ENCODE measurements at regions not wholly inside any gene's neighbourhood (a gene's known extent, or its start where the extent isn't known, plus 50 kb on each side); places are given as distances from the start of the nearest gene placed in this dataset.

- peak; percentile 1 for DNase-seq (ENCODE audit: low read depth)
Observed at GRCh38 chr17:71334048-71334751, 786.6 kb upstream of the SOX9 start.

GRCh38 chr17:71335212-71335611 is 785.6 kb upstream of the SOX9 start:
- no peak for DNase-seq (ENCODE audit: low read depth)

GRCh38 chr17:71337938-71338337 is 782.9 kb upstream of the SOX9 start:
- DNase-seq (ENCODE audit: low read depth) = no peak

- DNase-seq (ENCODE audit: low read depth) = peak; percentile 26
Observed at GRCh38 chr17:71338396-71338795, 782.4 kb upstream of the SOX9 start.

- DNase-seq (ENCODE audit: low read depth) = no peak
Observed at GRCh38 chr17:71339206-71339605, 781.6 kb upstream of the SOX9 start.

- DNase-seq (ENCODE audit: low read depth) = no peak
Observed at GRCh38 chr17:71342737-71343136, 778.1 kb upstream of the SOX9 start.

- DNase-seq (ENCODE audit: low read depth) = no peak
Observed at GRCh38 chr17:71349908-71350600, 770.8 kb upstream of the SOX9 start.

- DNase-seq (ENCODE audit: low read depth) = no peak
Observed at GRCh38 chr17:71360301-71360700, 760.5 kb upstream of the SOX9 start.

- peak; percentile 6 for DNase-seq (ENCODE audit: low read depth)
Observed at GRCh38 chr17:71361656-71362450, 759.0 kb upstream of the SOX9 start.

GRCh38 chr17:71363661-71364060 is 757.2 kb upstream of the SOX9 start:
- DNase-seq (ENCODE audit: low read depth) = no peak

GRCh38 chr17:71371809-71372208 is 749.0 kb upstream of the SOX9 start:
- no peak for DNase-seq (ENCODE audit: low read depth)

GRCh38 chr17:71375948-71376347 is 744.9 kb upstream of the SOX9 start:
- no peak for DNase-seq (ENCODE audit: low read depth)

- no peak for DNase-seq (ENCODE audit: low read depth)
Observed at GRCh38 chr17:71376933-71377332, 743.9 kb upstream of the SOX9 start.

GRCh38 chr17:71378036-71378435 is 742.8 kb upstream of the SOX9 start:
- DNase-seq (ENCODE audit: low read depth) = peak; percentile 46

- no peak for DNase-seq (ENCODE audit: low read depth)
Observed at GRCh38 chr17:71378741-71379140, 742.1 kb upstream of the SOX9 start.

- peak; percentile 24 for DNase-seq (ENCODE audit: low read depth)
Observed at GRCh38 chr17:71379512-71379911, 741.3 kb upstream of the SOX9 start.

GRCh38 chr17:71380535-71380934 is 740.3 kb upstream of the SOX9 start:
- peak; percentile 59 for DNase-seq (ENCODE audit: low read depth)

GRCh38 chr17:71380936-71381335 is 739.9 kb upstream of the SOX9 start:
- DNase-seq (ENCODE audit: low read depth) = peak; percentile 9

- no peak for DNase-seq (ENCODE audit: low read depth)
Observed at GRCh38 chr17:71383091-71383490, 737.7 kb upstream of the SOX9 start.

GRCh38 chr17:71387456-71387855 is 733.4 kb upstream of the SOX9 start:
- no peak for DNase-seq (ENCODE audit: low read depth)

GRCh38 chr17:71392715-71393567 is 727.9 kb upstream of the SOX9 start:
- peak; percentile 69 for DNase-seq (ENCODE audit: low read depth)

- DNase-seq (ENCODE audit: low read depth) = peak; percentile 20
Observed at GRCh38 chr17:71395901-71396300, 724.9 kb upstream of the SOX9 start.

Measured in EH (cell line).